ENCODE measurements at regions not wholly inside any gene's neighbourhood (a gene's known extent, or its start where the extent isn't known, plus 50 kb on each side); places are given as distances from the start of the nearest gene placed in this dataset.
"Not testable (repeated sequence)": the region's sequence is repeated elsewhere in the genome, so short reads cannot be mapped to it uniquely, and the experiment has no call there.

DNA sequence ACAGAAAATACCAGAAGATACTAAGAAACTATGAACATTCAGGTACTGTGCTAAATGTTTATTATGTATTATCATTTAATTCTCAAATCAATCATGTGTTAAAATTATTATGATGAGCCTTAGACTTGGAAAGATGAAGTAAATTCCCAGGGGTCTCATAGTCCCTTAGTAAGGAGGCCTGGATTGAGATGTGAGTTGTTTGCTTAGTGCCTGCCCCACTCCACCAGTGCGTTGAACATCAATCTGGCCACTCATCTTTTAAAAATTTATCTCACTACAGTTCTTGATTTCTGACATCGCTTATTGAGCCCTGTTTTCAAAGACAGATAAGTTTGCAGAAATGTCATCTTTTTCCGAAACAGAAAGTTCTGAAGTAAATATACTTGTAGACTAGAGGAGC, 618.4 kb upstream of the SEMA3D start:
- no peak for DNase-seq (ENCODE audit: low spot score)

DNA sequence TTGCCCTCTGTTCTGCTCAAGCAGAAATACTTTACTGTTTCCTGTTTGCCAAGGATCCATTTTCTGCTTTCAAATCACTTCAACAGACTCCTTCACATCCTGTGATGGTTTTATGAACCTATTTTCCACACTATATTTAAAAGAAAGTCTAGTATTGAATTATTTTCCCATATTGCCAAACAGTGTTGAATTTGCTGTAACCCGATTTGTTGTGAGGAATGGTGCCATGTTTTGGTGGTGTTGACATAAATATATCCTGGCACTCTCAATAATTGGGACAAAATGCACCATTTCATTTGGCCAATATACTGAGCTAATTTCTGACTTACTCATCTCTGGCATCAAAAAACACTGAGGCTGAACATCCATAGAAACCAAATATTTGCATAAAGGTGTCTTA, 615.4 kb upstream of the SEMA3D start:
- no peak for DNase-seq (ENCODE audit: low spot score)

DNA sequence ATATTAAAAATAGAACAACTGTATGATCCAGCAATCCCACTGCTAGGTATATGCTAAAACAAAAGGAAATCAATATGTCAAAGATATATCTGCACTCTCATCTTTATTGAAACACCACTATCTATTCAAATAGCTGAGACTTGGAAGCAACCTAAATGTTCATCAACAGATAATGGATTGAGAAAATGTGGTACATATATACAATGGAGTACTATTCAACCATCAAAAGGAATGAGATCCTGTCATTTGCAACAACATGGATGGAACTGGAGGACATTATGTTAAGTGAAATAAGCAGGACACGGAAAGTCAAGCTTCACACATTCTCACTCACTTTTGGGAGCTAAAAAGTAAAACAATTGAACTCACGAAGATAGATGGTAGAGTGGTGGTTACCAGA, 610.1 kb upstream of the SEMA3D start:
- DNase-seq (ENCODE audit: low spot score): no peak

DNA sequence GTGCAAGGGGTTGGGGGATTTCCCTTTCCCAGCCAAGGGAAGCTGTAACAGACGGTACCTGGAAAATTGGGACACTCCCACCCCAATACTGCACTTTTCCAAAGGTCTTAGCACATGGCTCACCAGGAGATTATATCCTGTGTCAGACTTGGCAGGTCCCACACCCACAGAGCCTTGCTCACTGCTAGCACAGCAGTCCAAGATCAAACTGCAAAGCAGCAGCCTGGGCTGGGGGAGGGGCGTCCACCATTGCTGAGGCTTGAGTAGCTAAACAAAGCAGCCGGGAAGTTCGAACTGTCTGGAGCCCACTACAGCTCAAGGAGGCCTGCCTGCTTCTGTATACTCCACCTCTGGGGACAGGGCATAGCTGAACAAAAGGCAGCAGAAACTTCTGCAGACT, 604.2 kb upstream of the SEMA3D start:
- not testable (repeated sequence) for DNase-seq (ENCODE audit: low spot score)

DNA sequence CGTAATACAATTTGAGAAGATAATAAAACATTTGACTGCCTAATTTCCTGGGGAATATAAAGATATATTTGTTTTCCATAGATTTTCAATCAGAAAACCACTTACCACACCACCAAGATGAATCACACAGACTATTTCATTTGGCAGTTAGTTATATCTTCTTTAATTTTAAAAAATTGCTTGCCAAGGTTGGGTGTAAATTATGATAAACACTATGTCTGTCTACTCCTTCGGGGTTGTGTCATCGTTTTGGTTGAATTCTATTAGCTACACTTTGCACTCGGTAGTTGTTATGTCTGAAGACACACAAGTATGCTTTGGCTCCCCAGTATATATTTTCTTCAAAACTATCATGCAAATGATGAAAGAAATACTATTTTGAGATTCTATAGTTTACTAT, 594.8 kb upstream of the SEMA3D start:
- no peak for DNase-seq (ENCODE audit: low spot score)

DNA sequence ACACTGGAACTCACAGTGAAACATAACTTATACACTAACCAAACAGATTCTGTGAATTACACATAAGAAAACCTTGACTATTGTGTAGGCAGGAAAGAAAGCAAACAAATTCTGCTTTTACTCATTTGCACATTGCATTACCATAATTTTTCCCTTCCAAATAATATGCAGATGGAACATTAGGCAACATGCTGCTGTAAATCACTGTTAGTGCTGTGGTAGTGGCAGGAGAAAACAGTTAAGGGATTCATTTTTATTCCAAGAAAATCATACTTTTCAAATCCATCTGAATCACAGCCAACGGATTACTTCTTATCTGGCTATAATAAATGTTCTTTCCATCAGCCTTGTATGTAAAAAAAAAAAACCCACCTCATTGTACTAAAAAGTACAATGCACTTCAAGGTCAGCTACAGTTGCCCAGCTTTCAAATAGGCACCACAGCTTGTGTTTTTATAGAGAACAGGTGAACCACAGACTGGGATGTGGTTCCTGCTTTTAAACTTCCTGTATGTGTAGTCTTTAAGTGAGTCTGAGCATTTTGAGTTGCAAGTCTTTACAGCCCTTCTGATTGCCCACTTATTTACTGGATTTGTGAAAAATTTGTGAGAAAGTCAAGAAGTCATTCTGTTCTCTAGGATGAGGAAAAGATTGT, 590.0 kb upstream of the SEMA3D start:
- no peak for DNase-seq (ENCODE audit: low spot score)

DNA sequence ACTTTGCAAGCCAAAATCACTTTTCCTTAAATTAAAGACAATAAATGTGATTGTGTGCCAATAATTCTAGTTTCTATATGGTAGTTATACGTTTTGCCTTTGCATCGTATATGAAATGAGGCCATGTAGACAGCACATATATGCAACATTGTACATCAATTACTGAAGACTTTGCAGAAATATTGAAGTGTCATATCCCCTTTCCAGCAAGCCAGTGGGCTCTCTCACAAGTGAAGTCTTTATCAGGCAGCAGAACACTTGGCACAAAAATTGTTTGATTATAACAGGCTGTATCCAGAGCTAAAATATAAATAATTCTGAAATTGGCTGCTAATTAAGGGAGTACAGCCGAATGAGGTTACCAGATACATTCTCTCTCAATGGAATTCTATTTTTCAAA, 588.6 kb upstream of the SEMA3D start:
- DNase-seq (ENCODE audit: low spot score): no peak

DNA sequence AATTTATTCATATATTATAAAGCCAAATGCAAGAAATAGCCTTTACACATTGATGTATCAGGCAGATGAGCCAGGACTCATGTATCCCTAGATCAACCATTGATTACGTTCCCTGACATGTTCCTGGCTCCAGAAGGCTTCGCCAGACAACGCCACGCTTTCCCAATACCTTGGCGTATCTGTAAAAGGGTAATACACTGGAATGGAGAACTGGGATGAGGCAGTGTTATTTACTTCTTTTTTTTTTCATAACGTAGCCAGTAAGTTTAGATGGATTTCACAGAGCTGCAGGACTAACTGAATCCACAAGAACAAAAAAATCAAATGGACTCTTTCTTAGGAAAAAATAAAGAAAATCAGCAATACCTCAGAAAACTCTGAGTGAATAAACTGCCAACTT, 588.1 kb upstream of the SEMA3D start:
- DNase-seq (ENCODE audit: low spot score): no peak

DNA sequence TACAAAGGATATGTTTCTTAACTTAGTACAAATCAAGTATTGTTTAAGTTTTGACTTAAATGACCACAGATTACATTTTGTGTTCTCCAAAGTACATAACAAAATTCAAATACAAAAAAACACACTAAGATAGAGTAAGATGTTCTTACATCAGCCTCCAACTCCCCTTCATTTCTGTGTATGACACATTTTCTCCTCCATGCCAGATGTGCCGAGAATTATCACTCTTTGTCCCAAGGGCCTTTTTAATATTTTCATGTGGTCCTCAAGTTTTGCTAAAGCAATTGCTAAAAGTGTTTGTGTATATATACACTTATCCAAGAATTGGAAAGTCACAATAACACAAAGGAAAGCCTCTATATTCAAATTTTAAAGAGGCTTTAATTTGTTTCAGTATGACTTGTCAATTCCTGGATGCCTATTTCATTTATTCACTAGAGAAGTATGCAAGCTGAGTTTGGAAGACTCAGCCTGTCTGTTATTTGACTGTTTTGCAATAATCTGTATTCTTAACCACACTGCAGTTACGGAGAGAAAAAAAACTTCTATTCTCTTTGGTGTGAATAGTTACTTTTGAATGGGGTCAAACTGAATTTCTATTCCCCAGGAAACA, 586.4 kb upstream of the SEMA3D start:
- DNase-seq (ENCODE audit: low spot score): no peak

DNA sequence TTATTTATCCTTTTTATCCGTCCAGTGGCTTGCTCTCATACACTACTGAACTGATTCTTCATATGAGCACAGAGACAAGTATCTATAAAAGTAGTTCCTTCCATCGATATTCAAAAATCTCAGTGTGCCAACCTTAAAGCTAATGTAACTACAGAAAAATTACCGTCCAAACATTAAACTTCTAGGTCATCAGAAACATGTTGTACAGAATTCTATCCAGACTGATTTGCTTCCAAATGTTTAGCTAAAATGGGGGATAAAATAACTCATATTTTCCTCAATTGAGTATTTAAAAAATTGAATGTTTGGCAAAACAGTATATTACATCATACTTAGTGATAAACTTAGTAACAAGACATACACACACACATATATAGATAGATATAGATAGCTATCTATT, 584.7 kb upstream of the SEMA3D start:
- no peak for DNase-seq (ENCODE audit: low spot score)

DNA sequence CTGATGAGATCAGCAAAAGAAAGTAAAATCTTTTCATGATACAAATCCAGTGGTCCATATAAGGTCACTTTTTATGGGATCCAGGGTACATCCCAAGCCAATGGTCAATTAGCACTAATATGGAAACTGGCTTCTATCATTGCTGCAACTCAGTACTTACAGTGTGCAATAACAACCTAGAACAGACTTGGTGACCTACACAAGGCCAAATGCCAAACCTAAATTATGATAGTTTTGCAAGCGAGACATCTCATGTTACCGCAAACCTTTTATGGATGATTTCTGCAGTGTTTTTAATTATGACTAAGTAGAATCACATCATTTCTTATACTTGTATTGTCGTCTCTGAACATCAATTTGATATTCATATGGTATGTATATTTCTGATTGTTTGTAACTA, 583.5 kb upstream of the SEMA3D start:
- no peak for DNase-seq (ENCODE audit: low spot score)

DNA sequence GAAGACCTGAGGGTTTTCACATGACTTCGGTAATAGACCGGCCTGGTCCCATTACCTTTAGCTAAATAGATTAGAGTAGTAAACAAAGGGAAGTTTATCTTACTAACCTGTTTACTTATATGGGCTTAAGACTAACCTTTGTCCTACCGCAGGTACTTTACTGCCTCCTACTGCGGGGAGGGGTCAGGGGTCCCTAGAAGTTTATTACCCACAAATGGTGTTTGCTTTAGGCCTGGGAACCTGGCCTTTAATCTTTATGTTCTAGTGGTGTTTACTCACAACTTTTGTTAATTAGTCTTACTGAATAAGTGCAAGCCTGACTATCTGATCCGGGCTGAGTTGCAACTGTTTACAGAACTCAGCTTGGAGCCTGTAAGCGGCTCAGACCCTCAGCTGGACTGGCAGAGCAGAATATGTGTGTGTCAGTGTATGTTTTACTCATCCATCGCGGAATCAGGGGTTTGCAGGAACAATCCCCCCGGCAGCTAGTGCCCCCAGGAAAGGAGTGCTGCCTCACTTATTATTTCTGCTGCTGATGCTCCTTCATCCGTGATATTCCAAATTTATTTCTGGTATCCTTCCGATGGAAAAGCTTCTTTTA, 578.9 kb upstream of the SEMA3D start:
- no peak for DNase-seq (ENCODE audit: low spot score)

DNA sequence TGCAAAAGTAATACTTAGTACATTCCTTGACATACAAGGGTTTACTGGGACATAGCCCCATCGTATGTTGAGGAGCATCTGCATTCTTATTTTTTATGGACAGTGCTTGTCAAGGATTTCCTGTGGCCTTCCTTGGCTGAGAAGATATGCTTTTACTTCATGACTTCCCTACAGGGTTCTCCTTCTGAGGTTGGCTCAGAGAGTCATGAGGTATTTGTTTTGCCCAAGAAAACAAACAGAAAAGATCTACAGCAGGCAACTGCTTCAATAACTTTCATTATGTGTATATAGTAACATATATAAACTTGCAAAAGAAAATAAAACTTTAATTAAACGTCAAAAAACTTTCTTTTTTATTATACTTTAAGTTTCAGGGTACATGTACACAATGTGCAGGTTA, 577.2 kb upstream of the SEMA3D start:
- DNase-seq (ENCODE audit: low spot score): no peak

DNA sequence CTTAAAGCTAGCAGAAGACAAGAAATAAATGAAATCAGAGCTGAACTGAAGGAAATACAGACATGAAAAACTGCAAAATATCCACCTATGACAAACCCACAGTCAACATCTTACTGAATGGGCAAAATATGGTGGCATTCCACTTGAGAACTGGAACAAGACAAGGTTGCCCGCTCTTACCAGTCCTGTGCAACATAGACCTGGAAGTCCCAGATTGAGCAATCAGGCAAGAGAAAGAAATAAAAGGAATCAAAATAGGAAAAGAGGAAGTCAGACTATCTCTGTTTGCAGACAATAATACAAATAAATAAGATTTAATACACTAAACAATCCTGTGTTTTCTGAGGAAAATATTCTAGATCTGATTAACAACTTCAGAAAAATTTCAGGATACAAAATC, 570.5 kb upstream of the SEMA3D start:
- no peak for DNase-seq (ENCODE audit: low spot score)

DNA sequence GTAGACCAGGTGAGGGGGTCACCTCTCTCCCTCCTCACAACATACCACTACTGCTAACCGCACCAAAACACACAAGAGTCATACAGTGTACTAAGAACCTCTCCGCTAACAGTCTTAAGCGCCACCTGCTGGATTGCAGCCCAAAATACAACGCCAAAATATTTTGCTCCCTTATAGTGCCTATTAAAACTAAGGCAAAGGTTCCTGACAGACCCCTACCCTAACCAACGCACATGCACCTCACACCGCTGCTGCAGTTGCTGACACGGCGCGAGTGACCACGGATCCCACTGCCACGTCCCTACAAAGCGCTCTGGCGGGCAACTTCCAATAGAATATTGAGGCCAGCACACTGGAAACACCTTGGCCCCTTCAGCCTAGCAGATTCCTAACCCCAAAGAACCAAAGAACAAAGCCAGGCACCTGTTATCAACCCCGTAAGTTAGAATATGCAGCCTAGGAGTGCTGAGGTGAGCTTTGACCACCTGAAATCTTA, 563.6 kb upstream of the SEMA3D start:
- DNase-seq (ENCODE audit: low spot score): no peak

DNA sequence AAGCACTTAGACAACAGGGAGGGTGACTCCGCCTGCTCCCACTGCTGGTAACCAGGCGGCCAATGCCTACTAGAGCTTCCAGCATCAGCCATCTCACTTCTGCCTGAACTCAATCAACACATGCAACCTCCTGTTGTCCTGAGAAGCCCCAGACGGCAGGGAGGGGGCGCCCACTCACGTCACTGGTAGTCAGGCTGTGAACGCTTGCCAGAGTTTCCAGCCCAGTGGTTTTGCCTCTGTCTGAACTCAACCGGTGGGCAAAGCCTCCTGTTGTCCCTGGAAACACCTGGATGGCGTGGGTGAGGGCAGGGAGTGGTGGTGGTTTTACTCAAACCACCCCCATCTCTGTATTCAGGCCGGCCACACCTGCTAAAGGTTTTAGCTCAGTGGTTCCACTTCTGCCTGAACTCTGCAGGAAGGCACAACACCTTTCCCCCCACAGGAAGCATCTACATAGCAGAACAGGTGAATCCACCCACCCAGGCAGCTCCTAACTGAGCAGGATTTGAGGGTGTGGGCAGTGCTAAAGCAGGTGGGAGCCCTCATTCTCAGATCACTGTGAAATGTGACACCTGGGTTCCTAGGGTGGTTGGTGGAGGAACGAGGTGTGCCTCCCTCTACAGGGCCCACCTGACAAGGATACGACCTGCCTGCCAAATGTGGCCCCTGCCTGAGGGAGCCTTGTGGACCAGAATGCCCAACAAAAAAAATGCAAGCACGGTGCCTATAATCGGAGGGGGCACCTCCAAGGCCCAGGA, 563.0 kb upstream of the SEMA3D start:
- DNase-seq (ENCODE audit: low spot score): no peak

DNA sequence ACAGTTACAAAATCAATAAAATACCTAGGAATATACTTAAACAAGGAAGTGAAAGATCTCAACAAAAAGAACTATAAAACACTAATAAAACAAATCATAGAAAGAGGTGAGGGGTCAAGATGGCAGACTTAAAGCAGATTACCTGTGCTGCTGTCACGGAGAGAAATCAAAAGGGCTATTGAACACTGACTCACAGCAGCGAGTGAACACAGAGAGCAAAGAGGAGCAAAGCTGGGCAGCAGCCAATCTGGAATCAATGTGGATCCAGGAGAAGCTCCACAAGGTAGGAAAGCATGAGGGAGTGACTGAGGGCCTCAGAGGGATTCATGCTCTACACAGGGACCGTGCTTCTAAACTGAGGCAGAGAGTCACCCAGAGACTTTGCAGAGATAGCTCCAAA, 562.0 kb upstream of the SEMA3D start:
- DNase-seq (ENCODE audit: low spot score): no peak

DNA sequence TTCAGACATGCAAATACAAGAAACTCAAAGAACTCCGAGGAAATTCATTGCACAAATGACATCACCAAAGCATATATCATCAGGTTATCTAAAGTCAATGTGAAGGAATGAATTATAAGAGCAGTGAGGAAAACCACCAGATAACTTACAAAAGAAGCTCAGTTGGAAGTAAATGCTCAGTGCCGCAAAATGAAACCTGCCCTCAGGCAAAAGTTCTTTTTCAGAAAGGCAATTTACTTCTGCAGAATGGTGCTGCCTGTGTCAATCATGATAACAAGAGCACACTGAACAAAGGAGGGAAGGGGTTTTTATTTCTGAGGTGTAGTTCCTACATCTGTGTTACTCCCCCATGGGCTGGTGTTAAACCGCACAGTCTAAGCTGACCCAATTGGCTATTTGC, 550.6 kb upstream of the SEMA3D start:
- DNase-seq (ENCODE audit: low spot score): no peak

DNA sequence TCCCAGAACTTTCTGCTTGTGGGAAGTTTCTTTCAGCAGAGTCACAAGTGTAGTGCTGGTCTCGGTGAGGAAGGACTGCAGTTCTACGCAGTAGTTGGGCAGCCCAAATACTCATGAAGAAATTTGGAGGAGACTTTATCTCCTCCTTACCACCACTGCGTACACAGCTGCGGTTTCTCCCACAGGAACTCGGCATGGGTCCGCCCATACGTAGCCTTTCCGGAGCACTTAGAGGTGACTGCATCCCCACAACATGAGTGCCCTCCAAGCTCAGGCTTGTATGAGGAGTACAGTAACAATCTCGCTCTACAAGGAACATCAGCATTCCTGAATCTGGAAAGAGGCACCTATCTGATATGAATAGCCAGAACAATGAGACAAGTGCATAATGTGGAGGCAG, 549.2 kb upstream of the SEMA3D start:
- DNase-seq (ENCODE audit: low spot score): no peak

DNA sequence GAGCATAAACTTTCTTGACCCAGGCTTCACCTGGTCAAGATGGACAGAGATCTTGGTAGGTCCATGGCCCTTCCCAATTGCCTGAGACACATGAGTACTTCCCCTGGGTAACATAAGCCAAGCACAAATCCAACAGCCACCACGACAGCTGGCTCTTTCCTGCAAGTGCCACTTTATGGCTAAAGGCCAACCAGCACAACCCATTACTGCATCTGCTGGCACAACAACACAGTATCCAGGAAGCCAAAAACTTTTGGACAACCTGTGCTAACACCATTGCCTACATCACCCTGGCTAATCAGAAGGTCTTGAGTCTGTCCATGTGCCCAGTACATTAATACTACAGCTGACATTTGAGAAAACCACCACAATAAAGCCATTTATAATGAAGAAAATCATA, 548.0 kb upstream of the SEMA3D start:
- DNase-seq (ENCODE audit: low spot score): no peak

DNA sequence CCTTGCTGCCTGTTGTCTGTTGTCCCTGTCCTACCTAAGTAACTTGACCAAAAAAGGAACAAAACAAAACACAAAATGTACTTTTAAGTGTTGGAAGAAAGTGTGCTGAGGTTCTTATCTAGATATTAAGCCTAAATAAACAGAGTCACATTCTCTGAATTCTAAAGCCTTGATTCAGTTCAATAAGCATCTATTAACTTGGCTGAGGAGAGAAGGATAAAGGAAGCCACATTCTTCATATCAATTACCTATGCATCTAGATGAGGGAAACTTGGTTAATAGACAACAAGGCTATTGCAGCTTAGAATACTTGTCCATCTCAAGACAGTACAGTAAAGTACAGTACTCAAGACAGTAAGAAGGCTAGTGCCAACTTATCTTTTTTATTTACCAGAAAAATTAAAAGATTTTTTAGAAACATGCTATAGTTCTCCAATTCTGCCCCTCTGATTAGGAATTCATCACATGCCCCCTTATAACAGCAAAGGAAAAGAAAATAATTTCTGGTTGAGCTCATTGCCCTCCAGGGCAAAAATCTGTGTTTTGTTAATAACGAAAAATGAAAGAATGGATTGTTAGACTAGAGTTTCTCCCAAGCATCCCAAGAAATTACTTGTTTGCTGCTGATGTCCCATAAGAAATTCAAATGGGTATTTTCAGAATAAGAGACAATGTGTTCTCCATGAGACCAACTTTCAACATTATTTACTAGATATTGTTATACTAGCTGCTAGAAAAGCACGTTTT, 546.5 kb upstream of the SEMA3D start:
- DNase-seq (ENCODE audit: low spot score): no peak

DNA sequence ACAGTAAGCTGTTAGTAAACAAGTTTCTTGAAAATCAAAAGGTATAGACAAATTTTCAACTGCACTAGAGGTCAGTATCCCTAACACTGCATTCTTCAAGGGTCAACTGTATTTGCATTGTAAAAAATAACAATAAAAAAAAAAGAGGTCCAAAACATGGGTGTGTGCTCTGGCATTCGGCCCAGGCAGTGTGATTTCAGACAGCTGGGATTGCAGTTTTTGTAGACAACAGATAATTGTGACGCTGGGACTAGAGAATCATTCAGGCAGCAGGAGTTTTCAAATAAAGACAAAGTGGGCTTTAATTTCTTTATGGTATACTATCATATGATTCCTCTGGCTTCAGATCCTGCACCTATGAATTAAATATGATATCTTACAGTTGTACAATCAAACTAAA, 543.2 kb upstream of the SEMA3D start:
- no peak for DNase-seq (ENCODE audit: low spot score)

All from mesenteric fat pad (tissue), 1 donor.